SK-N-SH (cell line): ENCODE measurements at regions not wholly inside any gene's neighbourhood (a gene's known extent, or its start where the extent isn't known, plus 50 kb on each side); places are given as distances from the start of the nearest gene placed in this dataset.

ENCODE experiments used
- CTCF ChIA-PET: fragments of 300-600, 350-600 bp; formaldehyde crosslinking; extraction: SDS; loops from one replicate; lab custom pipeline; 2021; lab: Yijun Ruan, JAX
- POLR2A ChIA-PET: fragments of 350-600 bp; sonication (Branson Sonifier 250); formaldehyde crosslinking; extraction: SDS; loops from one replicate; lab custom pipeline; 2020; ENCODE audit warnings: antibody characterized with exemption, inconsistent platforms; lab: Yijun Ruan, JAX
- DNase-seq: peaks from one replicate; pipeline ENCODE4 v3.0.0; 2012
- H2AFZ ChIP-seq: fragments of 200-600 bp; sonication (generic); 2 replicates; pipeline ENCODE4 v1.8.1; 2016; ENCODE audit warnings: antibody characterized with exemption, mild to moderate bottlenecking, low read depth
- H3F3A ChIP-seq: fragments of 200-600 bp; sonication (generic); replicated peaks from 2 replicates; pipeline ENCODE3; 2016; ENCODE audit warnings: antibody characterized with exemption, mild to moderate bottlenecking; ENCODE audit not compliant: insufficient read depth
- H3K27ac ChIP-seq, 2 experiments: fragments of 200-500 bp in 1 of 2; fragments of 200-600 bp in 1 of 2; sonication (Bioruptor generic) in 1 of 2; sonication (generic), shearing (Covaris generic) in 1 of 2; 2 replicates each; pipeline versions ENCODE4 v1.5.1 to v1.6.1; 2014 to 2016; ENCODE audit warnings: low read depth in 2 of 2, inconsistent platforms in 1 of 2, low read length in 1 of 2, mild to moderate bottlenecking in 1 of 2, mixed read lengths in 1 of 2
- H3K27me3 ChIP-seq: fragments of 200-600 bp; sonication (generic), shearing (Covaris generic); 2 replicates; pipeline ENCODE4 v1.6.1; 2016; ENCODE audit warnings: mixed run types; ENCODE audit not compliant: insufficient read depth
- H3K36me3 ChIP-seq, 2 experiments: fragments of 200-500 bp in 1 of 2; fragments of 200-600 bp in 1 of 2; sonication (Bioruptor generic) in 1 of 2; sonication (generic) in 1 of 2; replicated peaks in 1 of 2; 2 replicates each; pipeline versions ENCODE3 to v1.5.1; 2014 to 2016; ENCODE audit warnings: low read length in 1 of 2, mild to moderate bottlenecking in 1 of 2; ENCODE audit not compliant: insufficient read depth in 2 of 2, control insufficient read depth in 1 of 2
- H3K4me1 ChIP-seq, 2 experiments: fragments of 200-500 bp in 1 of 2; fragments of 200-600 bp in 1 of 2; sonication (Bioruptor generic) in 1 of 2; sonication (generic), shearing (Covaris generic) in 1 of 2; 2 replicates each; pipeline versions ENCODE4 v1.5.1 to v1.6.1; 2014 to 2016; ENCODE audit warnings: low read depth in 1 of 2, low read length in 1 of 2, mixed run types in 1 of 2; ENCODE audit not compliant: insufficient read depth in 2 of 2, control insufficient read depth in 1 of 2
- H3K4me2 ChIP-seq: fragments of 200-600 bp; sonication (generic), shearing (Covaris generic); 2 replicates; pipeline ENCODE4 v1.6.1; 2017; ENCODE audit warnings: mixed run types
- H3K4me3 ChIP-seq, 2 experiments: fragments of 200-500 bp in 1 of 2; fragments of 200-600 bp in 1 of 2; sonication (Bioruptor generic) in 1 of 2; sonication (generic), shearing (Covaris generic) in 1 of 2; 2 replicates each; pipeline versions ENCODE4 v1.5.1 to v1.8.1; 2014 to 2016; ENCODE audit warnings: low read depth in 2 of 2, inconsistent platforms in 1 of 2, low read length in 1 of 2, mild to moderate bottlenecking in 1 of 2, mixed read lengths in 1 of 2, moderate library complexity in 1 of 2
- H3K79me2 ChIP-seq: fragments of 200-600 bp; sonication (generic); 2 replicates; pipeline ENCODE4 v1.8.1; 2017; ENCODE audit warnings: mild to moderate bottlenecking; ENCODE audit not compliant: insufficient read depth
- H3K9ac ChIP-seq: fragments of 200-600 bp; sonication (generic); 2 replicates; pipeline ENCODE4 v1.6.1; 2017; ENCODE audit warnings: mixed run types
- H3K9me2 ChIP-seq: fragments of 200-600 bp; sonication (generic); 2 replicates; pipeline ENCODE4 v1.6.1; 2017; ENCODE audit warnings: mixed run types
- H3K9me3 ChIP-seq: fragments of 200-600 bp; sonication (generic); 2 replicates; pipeline ENCODE4 v1.6.1; 2017; ENCODE audit warnings: mixed run types, mild to moderate bottlenecking, moderate library complexity
- H4K20me1 ChIP-seq: fragments of 200-600 bp; sonication (generic); 2 replicates; pipeline ENCODE4 v1.6.1; 2017; ENCODE audit warnings: mild to moderate bottlenecking, mixed run types; ENCODE audit not compliant: insufficient read depth
- CHD2 ChIP-seq: fragments of 150-350 bp; IDR thresholded peaks from 2 replicates; pipeline ENCODE4 v1.6.1; 2018; ENCODE audit warnings: low read length; ENCODE audit not compliant: partially characterized antibody
- CTCF ChIP-seq: fragments of 200-600 bp; sonication (generic); IDR thresholded peaks from 2 replicates; pipeline ENCODE4 v1.6.1; 2017; ENCODE audit warnings: antibody characterized with exemption, mild to moderate bottlenecking, moderate library complexity
- ELF1 ChIP-seq: IDR thresholded peaks from 2 replicates; pipeline ENCODE4 v1.4.0; 2012
- EP300 ChIP-seq, 2 experiments: IDR thresholded peaks; 2 replicates each; pipeline versions ENCODE4 v1.4.0 to v1.6.1; 2012; ENCODE audit warnings: borderline replicate concordance in 1 of 2, low read depth in 1 of 2, low read length in 1 of 2
- EZH2phosphoT487 ChIP-seq: fragments of 200-600 bp; sonication (generic); IDR thresholded peaks from 2 replicates; pipeline ENCODE4 v1.6.1; 2017; ENCODE audit warnings: low read depth, mixed run types, mild to moderate bottlenecking, antibody characterized with exemption, moderate library complexity, borderline replicate concordance
- FOSL2 ChIP-seq: IDR thresholded peaks from 2 replicates; pipeline ENCODE4 v1.4.0; 2012; ENCODE audit warnings: low read depth, mild to moderate bottlenecking, moderate library complexity, borderline replicate concordance
- FOXJ3 ChIP-seq: sonication (generic); formaldehyde crosslinking; IDR thresholded peaks from 2 replicates; pipeline ENCODE4 v1.5.1; 2020; ENCODE audit warnings: mild to moderate bottlenecking, missing genetic modification reagents
- FOXM1 ChIP-seq: IDR thresholded peaks from 2 replicates; pipeline ENCODE4 v1.4.0; 2012; ENCODE audit warnings: low read depth, mild to moderate bottlenecking
- GABPA ChIP-seq: IDR thresholded peaks from 2 replicates; pipeline ENCODE4 v1.4.0; 2012; ENCODE audit warnings: low read depth, mild to moderate bottlenecking
- GATA2 ChIP-seq: sonication (generic); formaldehyde crosslinking; IDR thresholded peaks from 2 replicates; pipeline ENCODE4 v1.5.0; 2020; ENCODE audit warnings: mild to moderate bottlenecking, missing genetic modification reagents
- JUND ChIP-seq: IDR thresholded peaks from 2 replicates; pipeline ENCODE4 v1.4.0; 2012
- MEF2A ChIP-seq: IDR thresholded peaks from 2 replicates; pipeline ENCODE4 v1.4.0; 2012; ENCODE audit warnings: low read depth, borderline replicate concordance
- NFIC ChIP-seq: IDR thresholded peaks from 2 replicates; pipeline ENCODE4 v1.4.0; 2012; ENCODE audit warnings: borderline replicate concordance
- NRF1 ChIP-seq: IDR thresholded peaks from 2 replicates; pipeline ENCODE4 v1.6.1; 2012; ENCODE audit warnings: low read depth, mild to moderate bottlenecking, low read length
- POLR2AphosphoS5 ChIP-seq: IDR thresholded peaks from 2 replicates; pipeline ENCODE4 v1.6.1; 2012; ENCODE audit warnings: low read depth, low read length
- RAD21 ChIP-seq: IDR thresholded peaks from 2 replicates; pipeline ENCODE4 v1.6.1; 2012; ENCODE audit warnings: mild to moderate bottlenecking, low read length
- RCOR1 ChIP-seq: fragments of 150-350 bp; IDR thresholded peaks from 2 replicates; pipeline ENCODE4 v1.6.1; 2017; ENCODE audit warnings: antibody characterized with exemption, low read length
- REST ChIP-seq: IDR thresholded peaks from 2 replicates; pipeline ENCODE4 v1.6.1; 2012; ENCODE audit warnings: mild to moderate bottlenecking, low read depth, low read length, moderate library complexity
- RXRA ChIP-seq: IDR thresholded peaks from 2 replicates; pipeline ENCODE4 v1.4.0; 2012; ENCODE audit warnings: low read depth, mild to moderate bottlenecking, borderline replicate concordance
- SIN3A ChIP-seq: IDR thresholded peaks from 2 replicates; pipeline ENCODE4 v1.6.1; 2012; ENCODE audit warnings: low read depth, mild to moderate bottlenecking, low read length, moderate library complexity, borderline replicate concordance
- USF1 ChIP-seq: IDR thresholded peaks from 2 replicates; pipeline ENCODE4 v1.4.0; 2012; ENCODE audit warnings: low read depth, borderline replicate concordance
- WGBS: methylation state at CpG from one replicate; pipeline ENCODE4 v1.1.6; 2017; ENCODE audit warnings: low lambda C conversion rate; 5-methylcytosine and 5-hydroxymethylcytosine counted together
- TF ChIP-seq, protein P1 (sequence below): IDR thresholded peaks from 2 replicates; pipeline ENCODE4 v1.4.0; 2012; ENCODE audit warnings: low read depth, borderline replicate concordance
- TF ChIP-seq, protein P2 (sequence below): fragments of 150-350 bp; IDR thresholded peaks from 2 replicates; pipeline ENCODE4 v1.6.1; 2017; ENCODE audit warnings: antibody characterized with exemption, low read length, low read depth, borderline replicate concordance

- no peaks in the 10 kb centered on the region for H3K36me3 ChIP-seq
- no peak overlapping the region for H3K4me3 ChIP-seq
- DNase-seq: no peak
- no peak overlapping the region for H3K4me2 ChIP-seq
- no peaks in the 10 kb centered on the region for H4K20me1 ChIP-seq
- H3K9me3 ChIP-seq: no peaks in the 10 kb centered on the region
- H3F3A ChIP-seq: no peaks in the 10 kb centered on the region
- no peaks in the 10 kb centered on the region for H3K9me2 ChIP-seq
- TF ChIP-seq FOXJ3 (CRISPR knock-in tag) (no peak), EP300 (IDR thresholded peaks at IDR 0.05; ENCODE audit: borderline replicate concordance in 1 of 2, low read depth in 1 of 2, low read length in 1 of 2) (no peak), CHD2 (no peak), RXRA (no peak), GATA2 (no peak), FOSL2 (no peak), JUND (no peak), ELF1 (no peak), MEF2A (no peak), CTCF (no peak), FOXM1 (no peak), GABPA (no peak), NRF1 (no peak)
- TF ChIP-seq, protein P1, sequence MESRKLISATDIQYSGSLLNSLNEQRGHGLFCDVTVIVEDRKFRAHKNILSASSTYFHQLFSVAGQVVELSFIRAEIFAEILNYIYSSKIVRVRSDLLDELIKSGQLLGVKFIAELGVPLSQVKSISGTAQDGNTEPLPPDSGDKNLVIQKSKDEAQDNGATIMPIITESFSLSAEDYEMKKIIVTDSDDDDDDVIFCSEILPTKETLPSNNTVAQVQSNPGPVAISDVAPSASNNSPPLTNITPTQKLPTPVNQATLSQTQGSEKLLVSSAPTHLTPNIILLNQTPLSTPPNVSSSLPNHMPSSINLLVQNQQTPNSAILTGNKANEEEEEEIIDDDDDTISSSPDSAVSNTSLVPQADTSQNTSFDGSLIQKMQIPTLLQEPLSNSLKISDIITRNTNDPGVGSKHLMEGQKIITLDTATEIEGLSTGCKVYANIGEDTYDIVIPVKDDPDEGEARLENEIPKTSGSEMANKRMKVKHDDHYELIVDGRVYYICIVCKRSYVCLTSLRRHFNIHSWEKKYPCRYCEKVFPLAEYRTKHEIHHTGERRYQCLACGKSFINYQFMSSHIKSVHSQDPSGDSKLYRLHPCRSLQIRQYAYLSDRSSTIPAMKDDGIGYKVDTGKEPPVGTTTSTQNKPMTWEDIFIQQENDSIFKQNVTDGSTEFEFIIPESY: no peak
- H3K9ac ChIP-seq: no peak overlapping the region
- POLR2A ChIA-PET: no interaction called here
- no peak overlapping the region for H3K27ac ChIP-seq
- no peaks in the 10 kb centered on the region for H3K4me1 ChIP-seq
- H2AFZ ChIP-seq: no peak overlapping the region
- H3K79me2 ChIP-seq: no peaks in the 10 kb centered on the region
- no peaks in the 10 kb centered on the region for H3K27me3 ChIP-seq
- CTCF ChIA-PET: no interaction called here
Observed at GRCh38 chr4:34649716-34650115, 1594.6 kb downstream of the ARAP2 start.

DNA sequence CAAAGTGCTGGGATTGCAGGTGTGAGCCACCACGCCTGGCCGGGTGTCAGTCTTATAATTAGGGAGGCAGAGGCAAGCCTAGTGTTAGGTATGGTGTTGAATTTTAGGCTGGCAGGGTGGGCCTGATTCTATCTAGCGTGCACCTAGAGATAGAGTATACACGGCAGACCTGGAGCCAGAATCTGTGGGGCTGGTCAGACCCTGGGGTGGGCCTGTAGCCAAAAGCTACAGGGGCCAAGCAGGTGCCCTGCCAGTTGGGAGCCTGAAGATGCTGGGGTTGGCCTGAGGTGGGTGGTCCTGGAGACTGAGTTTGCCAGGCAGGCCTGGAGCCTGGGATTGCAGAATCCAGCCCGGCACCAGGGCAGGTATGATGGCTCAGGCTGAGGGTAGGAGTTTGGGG, 1580.3 kb downstream of the ARAP2 start:
- Histone ChIP-seq H3K4me3 (no peak overlapping the region), H3F3A (no peaks in the 10 kb centered on the region), H3K36me3 (no peaks in the 10 kb centered on the region), H2AFZ (no peak overlapping the region), H3K4me2 (no peak overlapping the region), H3K4me1 (no peaks in the 10 kb centered on the region), H3K9ac (no peak overlapping the region), H4K20me1 (no peaks in the 10 kb centered on the region), H3K9me2 (no peaks in the 10 kb centered on the region), H3K9me3 (no peaks in the 10 kb centered on the region), H3K27ac (no peak overlapping the region), H3K79me2 (no peaks in the 10 kb centered on the region), H3K27me3 (no peaks in the 10 kb centered on the region)
- DNase-seq: no peak
- ChIA-PET CTCF (no interaction called here), POLR2A (no interaction called here)
- 51% methylated on average over 5 of the region's 5 CpGs for WGBS
- no peak for TF ChIP-seq SIN3A
- TF ChIP-seq POLR2AphosphoS5: no peak
- TF ChIP-seq, protein P2, sequence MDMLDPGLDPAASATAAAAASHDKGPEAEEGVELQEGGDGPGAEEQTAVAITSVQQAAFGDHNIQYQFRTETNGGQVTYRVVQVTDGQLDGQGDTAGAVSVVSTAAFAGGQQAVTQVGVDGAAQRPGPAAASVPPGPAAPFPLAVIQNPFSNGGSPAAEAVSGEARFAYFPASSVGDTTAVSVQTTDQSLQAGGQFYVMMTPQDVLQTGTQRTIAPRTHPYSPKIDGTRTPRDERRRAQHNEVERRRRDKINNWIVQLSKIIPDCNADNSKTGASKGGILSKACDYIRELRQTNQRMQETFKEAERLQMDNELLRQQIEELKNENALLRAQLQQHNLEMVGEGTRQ: no peak
- TF ChIP-seq REST: no peak
- no peak for TF ChIP-seq USF1
- no peak for TF ChIP-seq RCOR1
- no peak for TF ChIP-seq RAD21
- no peak for TF ChIP-seq NFIC
- TF ChIP-seq EZH2phosphoT487: no peak
